ENCODE measurements at regions not wholly inside any gene's neighbourhood (a gene's known extent, or its start where the extent isn't known, plus 50 kb on each side); places are given as distances from the start of the nearest gene placed in this dataset.

GRCh38 chr14:26067341-26067740 is 530.5 kb downstream of the NOVA1 start:
- H3K4me3 ChIP-seq (ENCODE audit: low read depth, low read length) = no peak overlapping the region
- ChIA-PET POLR2A (no interaction called here), CTCF (no interaction called here)
- no peak for DNase-seq (ENCODE audit: low read depth, low spot score)
- no peak for TF ChIP-seq CTCF (IDR thresholded peaks at IDR 0.05; ENCODE audit: insufficient read depth, low read length, missing control alignments)

- no peak overlapping the region for H3K4me3 ChIP-seq (ENCODE audit: low read depth, low read length)
- TF ChIP-seq CTCF (IDR thresholded peaks at IDR 0.05; ENCODE audit: insufficient read depth, low read length, missing control alignments) = no peak
- no peak for DNase-seq (ENCODE audit: low read depth, low spot score)
- POLR2A ChIA-PET = no interaction called here
- CTCF ChIA-PET = no interaction called here
Observed at GRCh38 chr14:26056036-26056616, 541.7 kb downstream of the NOVA1 start.

- no peak for DNase-seq (ENCODE audit: low read depth, low spot score)
- H3K4me3 ChIP-seq (ENCODE audit: low read depth, low read length) = no peak overlapping the region
- ChIA-PET CTCF (no interaction called here), POLR2A (no interaction called here)
- TF ChIP-seq CTCF (IDR thresholded peaks at IDR 0.05; ENCODE audit: insufficient read depth, low read length, missing control alignments) = no peak
Observed at GRCh38 chr14:26032348-26032747, 565.5 kb downstream of the NOVA1 start.

- ChIA-PET POLR2A (no interaction called here), CTCF (no interaction called here)
- no peak for TF ChIP-seq CTCF (IDR thresholded peaks at IDR 0.05; ENCODE audit: insufficient read depth, low read length, missing control alignments)
Observed at GRCh38 chr14:26026384-26026783, 571.4 kb downstream of the NOVA1 start.

GRCh38 chr14:26023967-26024366 is 573.9 kb downstream of the NOVA1 start:
- POLR2A ChIA-PET = no interaction called here
- CTCF ChIA-PET = no interaction called here

More at GRCh38 chr14:26026384-26026783, 571.4 kb downstream of the NOVA1 start:
- H3K4me3 ChIP-seq (ENCODE audit: low read depth, low read length) = no peak overlapping the region
- DNase-seq (ENCODE audit: low read depth, low spot score) = no peak

GRCh38 chr14:26021759-26022158 is 576.1 kb downstream of the NOVA1 start:
- no peak for TF ChIP-seq CTCF (IDR thresholded peaks at IDR 0.05; ENCODE audit: insufficient read depth, low read length, missing control alignments)
- CTCF ChIA-PET = no interaction called here

More at GRCh38 chr14:26023967-26024366, 573.9 kb downstream of the NOVA1 start:
- no peak for TF ChIP-seq CTCF (IDR thresholded peaks at IDR 0.05; ENCODE audit: insufficient read depth, low read length, missing control alignments)
- no peak overlapping the region for H3K4me3 ChIP-seq (ENCODE audit: low read depth, low read length)
- no peak for DNase-seq (ENCODE audit: low read depth, low spot score)

More at GRCh38 chr14:26021759-26022158, 576.1 kb downstream of the NOVA1 start:
- DNase-seq (ENCODE audit: low read depth, low spot score) = no peak
- POLR2A ChIA-PET = no interaction called here
- H3K4me3 ChIP-seq (ENCODE audit: low read depth, low read length) = no peak overlapping the region
